ENCODE measurements at regions not wholly inside any gene's neighbourhood (a gene's known extent, or its start where the extent isn't known, plus 50 kb on each side); places are given as distances from the start of the nearest gene placed in this dataset.
A peak's percentile ranks its signal among the peaks of the same experiment; 100 is the strongest.

GRCh38 chr10:123553810-123554430 is 112.2 kb upstream of the GPR26 start:
- DNase-seq (no peak), ATAC-seq (no peak)
- ChIA-PET POLR2A (no interaction called here), CTCF (interaction anchor here (0.9 kb wide), 1 partner anchor 511 kb away, joined by 3 read pairs; no protein-coding TSS in a partner anchor)
- Mint-ChIP-seq H3K27me3 (ENCODE audit: low read depth) (no peaks in the 10 kb centered on the region), H3K36me3 (ENCODE audit: low read depth) (no peaks in the 10 kb centered on the region), H3K9me3 (ENCODE audit: insufficient read depth) (no peaks in the 10 kb centered on the region), H3K27ac (no peak overlapping the region), H3K4me3 (no peak overlapping the region), H3K4me1 (ENCODE audit: low read depth) (no peaks in the 10 kb centered on the region)

- Mint-ChIP-seq H3K4me3 (no peak overlapping the region), H3K27ac (no peak overlapping the region), H3K36me3 (ENCODE audit: low read depth) (no peaks in the 10 kb centered on the region), H3K27me3 (ENCODE audit: low read depth) (no peaks in the 10 kb centered on the region), H3K4me1 (ENCODE audit: low read depth) (no peaks in the 10 kb centered on the region), H3K9me3 (ENCODE audit: insufficient read depth) (no peaks in the 10 kb centered on the region)
- ATAC-seq (no peak), DNase-seq (no peak)
- POLR2A ChIA-PET = no interaction called here
- CTCF ChIA-PET = no interaction called here
Observed at GRCh38 chr10:123554656-123555055, 111.5 kb upstream of the GPR26 start.

- H3K4me3 Mint-ChIP-seq = no peak overlapping the region
- H3K36me3 Mint-ChIP-seq (ENCODE audit: low read depth) = no peaks in the 10 kb centered on the region
- no peaks in the 10 kb centered on the region for H3K9me3 Mint-ChIP-seq (ENCODE audit: insufficient read depth)
- ATAC-seq (no peak), DNase-seq (no peak)
- H3K27ac Mint-ChIP-seq = no peak overlapping the region
- no peaks in the 10 kb centered on the region for H3K27me3 Mint-ChIP-seq (ENCODE audit: low read depth)
- H3K4me1 Mint-ChIP-seq (ENCODE audit: low read depth) = no peaks in the 10 kb centered on the region
- ChIA-PET CTCF (no interaction called here), POLR2A (no interaction called here)
Observed at GRCh38 chr10:123555616-123556015, 110.5 kb upstream of the GPR26 start.

GRCh38 chr10:123556049-123556448 is 110.1 kb upstream of the GPR26 start:
- Mint-ChIP-seq H3K27me3 (ENCODE audit: low read depth) (no peaks in the 10 kb centered on the region), H3K9me3 (ENCODE audit: insufficient read depth) (no peaks in the 10 kb centered on the region), H3K36me3 (ENCODE audit: low read depth) (no peaks in the 10 kb centered on the region), H3K4me3 (no peak overlapping the region), H3K27ac (no peak overlapping the region), H3K4me1 (ENCODE audit: low read depth) (no peaks in the 10 kb centered on the region)
- ATAC-seq (no peak), DNase-seq (no peak)
- CTCF ChIA-PET = no interaction called here
- POLR2A ChIA-PET = no interaction called here

GRCh38 chr10:123556736-123557135 is 109.4 kb upstream of the GPR26 start:
- DNase-seq (no peak), ATAC-seq (no peak)
- CTCF ChIA-PET = no interaction called here
- no peak overlapping the region for H3K27ac Mint-ChIP-seq
- H3K9me3 Mint-ChIP-seq (ENCODE audit: insufficient read depth) = no peaks in the 10 kb centered on the region
- H3K4me3 Mint-ChIP-seq = no peak overlapping the region
- no peaks in the 10 kb centered on the region for H3K36me3 Mint-ChIP-seq (ENCODE audit: low read depth)
- H3K4me1 Mint-ChIP-seq (ENCODE audit: low read depth) = no peaks in the 10 kb centered on the region
- H3K27me3 Mint-ChIP-seq (ENCODE audit: low read depth) = no peaks in the 10 kb centered on the region
- POLR2A ChIA-PET = no interaction called here

- CTCF ChIA-PET = interaction anchor here (0.8 to 1.5 kb wide), 3 partner anchors 41 to 514 kb away, joined by 3 to 9 read pairs (median 3); no protein-coding TSS in a partner anchor
- no peaks in the 10 kb centered on the region for H3K4me1 Mint-ChIP-seq (ENCODE audit: low read depth)
- H3K27me3 Mint-ChIP-seq (ENCODE audit: low read depth) = no peaks in the 10 kb centered on the region
- no peak overlapping the region for H3K4me3 Mint-ChIP-seq
- ATAC-seq (no peak), DNase-seq (no peak)
- no peaks in the 10 kb centered on the region for H3K36me3 Mint-ChIP-seq (ENCODE audit: low read depth)
- POLR2A ChIA-PET = no interaction called here
- no peaks in the 10 kb centered on the region for H3K9me3 Mint-ChIP-seq (ENCODE audit: insufficient read depth)
- no peak overlapping the region for H3K27ac Mint-ChIP-seq
Observed at GRCh38 chr10:123557366-123558108, 108.6 kb upstream of the GPR26 start.

GRCh38 chr10:123558651-123559050 is 107.5 kb upstream of the GPR26 start:
- DNase-seq (no peak), ATAC-seq (no peak)
- Mint-ChIP-seq H3K9me3 (ENCODE audit: insufficient read depth) (no peaks in the 10 kb centered on the region), H3K27me3 (ENCODE audit: low read depth) (no peaks in the 10 kb centered on the region), H3K4me1 (ENCODE audit: low read depth) (no peaks in the 10 kb centered on the region), H3K36me3 (ENCODE audit: low read depth) (no peaks in the 10 kb centered on the region), H3K27ac (no peak overlapping the region), H3K4me3 (no peak overlapping the region)
- ChIA-PET CTCF (interaction anchor here (0.7 to 1.5 kb wide), 5 partner anchors 15 to 515 kb away, joined by 3 to 9 read pairs (median 3); no protein-coding TSS in a partner anchor), POLR2A (no interaction called here)

GRCh38 chr10:123559066-123559822 is 106.9 kb upstream of the GPR26 start:
- ChIA-PET CTCF (interaction anchor here (0.7 to 1.5 kb wide), 6 partner anchors 14 to 521 kb away, joined by 3 to 9 read pairs (median 3); no protein-coding TSS in a partner anchor), POLR2A (no interaction called here)
- peak; percentile 68 for DNase-seq
- Mint-ChIP-seq H3K4me3 (no peak overlapping the region), H3K9me3 (ENCODE audit: insufficient read depth) (no peaks in the 10 kb centered on the region), H3K27ac (no peak overlapping the region), H3K4me1 (ENCODE audit: low read depth) (no peaks in the 10 kb centered on the region), H3K27me3 (ENCODE audit: low read depth) (no peaks in the 10 kb centered on the region), H3K36me3 (ENCODE audit: low read depth) (no peaks in the 10 kb centered on the region)
- ATAC-seq = peak; percentile 63

GRCh38 chr10:123559823-123560092 is 106.4 kb upstream of the GPR26 start:
- ATAC-seq (no peak), DNase-seq (no peak)
- POLR2A ChIA-PET = no interaction called here
- no peaks in the 10 kb centered on the region for H3K9me3 Mint-ChIP-seq (ENCODE audit: insufficient read depth)
- H3K4me1 Mint-ChIP-seq (ENCODE audit: low read depth) = no peaks in the 10 kb centered on the region
- H3K36me3 Mint-ChIP-seq (ENCODE audit: low read depth) = no peaks in the 10 kb centered on the region
- CTCF ChIA-PET = interaction anchor here (0.8 to 2.3 kb wide), 3 partner anchors 13 to 521 kb away, joined by 3 to 6 read pairs (median 3); no protein-coding TSS in a partner anchor
- no peak overlapping the region for H3K4me3 Mint-ChIP-seq
- no peaks in the 10 kb centered on the region for H3K27me3 Mint-ChIP-seq (ENCODE audit: low read depth)
- no peak overlapping the region for H3K27ac Mint-ChIP-seq

- Mint-ChIP-seq H3K4me3 (no peak overlapping the region), H3K9me3 (ENCODE audit: insufficient read depth) (no peaks in the 10 kb centered on the region), H3K36me3 (ENCODE audit: low read depth) (no peaks in the 10 kb centered on the region), H3K27me3 (ENCODE audit: low read depth) (no peaks in the 10 kb centered on the region), H3K4me1 (ENCODE audit: low read depth) (no peaks in the 10 kb centered on the region), H3K27ac (no peak overlapping the region)
- POLR2A ChIA-PET = no interaction called here
- ATAC-seq = no peak
- CTCF ChIA-PET = interaction anchor here (0.8 to 2.3 kb wide), 3 partner anchors 13 to 522 kb away, joined by 3 to 6 read pairs (median 3); no protein-coding TSS in a partner anchor
- no peak for DNase-seq
Observed at GRCh38 chr10:123560301-123561140, 105.6 kb upstream of the GPR26 start.

- H3K4me1 Mint-ChIP-seq (ENCODE audit: low read depth) = no peaks in the 10 kb centered on the region
- no peaks in the 10 kb centered on the region for H3K9me3 Mint-ChIP-seq (ENCODE audit: insufficient read depth)
- H3K27ac Mint-ChIP-seq = no peak overlapping the region
- CTCF ChIA-PET = interaction anchor here (2.3 kb wide), 1 partner anchor 12 kb away, joined by 6 read pairs; no protein-coding TSS in a partner anchor
- no peaks in the 10 kb centered on the region for H3K27me3 Mint-ChIP-seq (ENCODE audit: low read depth)
- ATAC-seq (no peak), DNase-seq (no peak)
- H3K4me3 Mint-ChIP-seq = no peak overlapping the region
- POLR2A ChIA-PET = no interaction called here
- H3K36me3 Mint-ChIP-seq (ENCODE audit: low read depth) = no peaks in the 10 kb centered on the region
Observed at GRCh38 chr10:123561141-123561440, 105.1 kb upstream of the GPR26 start.

GRCh38 chr10:123562387-123562786 is 103.8 kb upstream of the GPR26 start:
- CTCF ChIA-PET = no interaction called here
- no peak overlapping the region for H3K4me3 Mint-ChIP-seq
- no peak for DNase-seq

More at GRCh38 chr10:123562387-123562786, 103.8 kb upstream of the GPR26 start:
- H3K27me3 Mint-ChIP-seq (ENCODE audit: low read depth) = peaks cover 2% of the 10 kb centered on the region
- H3K36me3 Mint-ChIP-seq (ENCODE audit: low read depth) = no peaks in the 10 kb centered on the region
- no peaks in the 10 kb centered on the region for H3K4me1 Mint-ChIP-seq (ENCODE audit: low read depth)
- no peak overlapping the region for H3K27ac Mint-ChIP-seq
- ATAC-seq = no peak
- POLR2A ChIA-PET = no interaction called here
- H3K9me3 Mint-ChIP-seq (ENCODE audit: insufficient read depth) = no peaks in the 10 kb centered on the region

Data from activated CD8-positive, alpha-beta T cell treated with anti-CD3 and anti-CD28 coated beads, Interleukin-2, amount 10 ng/mL, durations not matched to agents 7 days and 5 days (primary cell).